HL-60 (cell line): ENCODE measurements at regions not wholly inside any gene's neighbourhood (a gene's known extent, or its start where the extent isn't known, plus 50 kb on each side); places are given as distances from the start of the nearest gene placed in this dataset.

Experiments
- DNase-seq, 2 experiments: peaks; one replicate each; pipeline ENCODE4 v3.0.0-alpha.2; 2010 to 2020; ENCODE audit warnings: low read depth in 1 of 2, low spot score in 1 of 2
- H3K27ac ChIP-seq: fragments of 250-450 bp; sonication (Bioruptor Pico); replicated peaks from 2 replicates; pipeline ENCODE4 v1.5.1; 2020; ENCODE audit warnings: mild to moderate bottlenecking, moderate library complexity
- H3K27me3 ChIP-seq: fragments of 250-450 bp; sonication (Bioruptor Pico); 2 replicates; pipeline ENCODE4 v1.5.1; 2021; ENCODE audit warnings: mild to moderate bottlenecking, moderate library complexity; ENCODE audit not compliant: insufficient read depth, poor library complexity, severe bottlenecking
- H3K4me3 ChIP-seq: replicated peaks from 2 replicates; pipeline ENCODE4 v1.5.1; 2011; ENCODE audit warnings: mild to moderate bottlenecking, control low read depth, low read length; ENCODE audit not compliant: insufficient read depth
- GABPA ChIP-seq: IDR thresholded peaks from 2 replicates; pipeline ENCODE4 v1.6.1; 2012; ENCODE audit warnings: low read depth
- POLR2AphosphoS5 ChIP-seq: IDR thresholded peaks from 2 replicates; pipeline ENCODE4 v1.6.1; 2012; ENCODE audit warnings: low read depth
- SPI1 ChIP-seq: IDR thresholded peaks from 2 replicates; pipeline ENCODE4 v1.6.1; 2012; ENCODE audit warnings: low read depth, mild to moderate bottlenecking, borderline replicate concordance
- TF ChIP-seq, protein P1 (sequence below): IDR thresholded peaks from 2 replicates; pipeline ENCODE4 v1.6.1; 2012; ENCODE audit warnings: low read depth; ENCODE audit not compliant: insufficient replicate concordance
- TF ChIP-seq, protein P2 (sequence below): IDR thresholded peaks from one replicate; pipeline ENCODE4 v1.5.1; 2011; ENCODE audit warnings: low read length, control low read depth, inconsistent platforms; ENCODE audit not compliant: insufficient read depth

DNA sequence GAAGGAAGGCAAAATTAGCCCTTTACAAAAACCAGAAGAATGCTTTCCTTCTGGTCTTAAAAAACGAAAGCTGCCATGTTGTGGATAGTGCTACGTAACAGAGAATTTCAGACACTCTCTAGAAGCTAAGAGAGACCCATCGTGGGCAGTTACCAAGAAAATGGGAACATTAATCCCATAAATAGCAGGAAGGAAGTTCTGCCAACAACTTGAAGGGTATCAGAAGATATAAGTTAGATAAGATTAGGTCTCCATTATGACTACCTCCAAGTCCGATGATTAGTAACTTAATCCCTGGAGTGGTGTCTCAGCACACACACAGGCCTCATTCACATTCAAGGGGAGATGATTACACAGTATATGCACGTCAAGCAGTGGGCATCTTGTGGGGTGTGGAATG, 115.7 kb upstream of the TRPC4 start:
- no peaks in the 10 kb centered on the region for H3K27me3 ChIP-seq
- TF ChIP-seq, protein P1, sequence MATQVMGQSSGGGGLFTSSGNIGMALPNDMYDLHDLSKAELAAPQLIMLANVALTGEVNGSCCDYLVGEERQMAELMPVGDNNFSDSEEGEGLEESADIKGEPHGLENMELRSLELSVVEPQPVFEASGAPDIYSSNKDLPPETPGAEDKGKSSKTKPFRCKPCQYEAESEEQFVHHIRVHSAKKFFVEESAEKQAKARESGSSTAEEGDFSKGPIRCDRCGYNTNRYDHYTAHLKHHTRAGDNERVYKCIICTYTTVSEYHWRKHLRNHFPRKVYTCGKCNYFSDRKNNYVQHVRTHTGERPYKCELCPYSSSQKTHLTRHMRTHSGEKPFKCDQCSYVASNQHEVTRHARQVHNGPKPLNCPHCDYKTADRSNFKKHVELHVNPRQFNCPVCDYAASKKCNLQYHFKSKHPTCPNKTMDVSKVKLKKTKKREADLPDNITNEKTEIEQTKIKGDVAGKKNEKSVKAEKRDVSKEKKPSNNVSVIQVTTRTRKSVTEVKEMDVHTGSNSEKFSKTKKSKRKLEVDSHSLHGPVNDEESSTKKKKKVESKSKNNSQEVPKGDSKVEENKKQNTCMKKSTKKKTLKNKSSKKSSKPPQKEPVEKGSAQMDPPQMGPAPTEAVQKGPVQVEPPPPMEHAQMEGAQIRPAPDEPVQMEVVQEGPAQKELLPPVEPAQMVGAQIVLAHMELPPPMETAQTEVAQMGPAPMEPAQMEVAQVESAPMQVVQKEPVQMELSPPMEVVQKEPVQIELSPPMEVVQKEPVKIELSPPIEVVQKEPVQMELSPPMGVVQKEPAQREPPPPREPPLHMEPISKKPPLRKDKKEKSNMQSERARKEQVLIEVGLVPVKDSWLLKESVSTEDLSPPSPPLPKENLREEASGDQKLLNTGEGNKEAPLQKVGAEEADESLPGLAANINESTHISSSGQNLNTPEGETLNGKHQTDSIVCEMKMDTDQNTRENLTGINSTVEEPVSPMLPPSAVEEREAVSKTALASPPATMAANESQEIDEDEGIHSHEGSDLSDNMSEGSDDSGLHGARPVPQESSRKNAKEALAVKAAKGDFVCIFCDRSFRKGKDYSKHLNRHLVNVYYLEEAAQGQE = no peak
- TF ChIP-seq SPI1 (no peak), POLR2AphosphoS5 (no peak), GABPA (no peak)
- TF ChIP-seq, protein P2, sequence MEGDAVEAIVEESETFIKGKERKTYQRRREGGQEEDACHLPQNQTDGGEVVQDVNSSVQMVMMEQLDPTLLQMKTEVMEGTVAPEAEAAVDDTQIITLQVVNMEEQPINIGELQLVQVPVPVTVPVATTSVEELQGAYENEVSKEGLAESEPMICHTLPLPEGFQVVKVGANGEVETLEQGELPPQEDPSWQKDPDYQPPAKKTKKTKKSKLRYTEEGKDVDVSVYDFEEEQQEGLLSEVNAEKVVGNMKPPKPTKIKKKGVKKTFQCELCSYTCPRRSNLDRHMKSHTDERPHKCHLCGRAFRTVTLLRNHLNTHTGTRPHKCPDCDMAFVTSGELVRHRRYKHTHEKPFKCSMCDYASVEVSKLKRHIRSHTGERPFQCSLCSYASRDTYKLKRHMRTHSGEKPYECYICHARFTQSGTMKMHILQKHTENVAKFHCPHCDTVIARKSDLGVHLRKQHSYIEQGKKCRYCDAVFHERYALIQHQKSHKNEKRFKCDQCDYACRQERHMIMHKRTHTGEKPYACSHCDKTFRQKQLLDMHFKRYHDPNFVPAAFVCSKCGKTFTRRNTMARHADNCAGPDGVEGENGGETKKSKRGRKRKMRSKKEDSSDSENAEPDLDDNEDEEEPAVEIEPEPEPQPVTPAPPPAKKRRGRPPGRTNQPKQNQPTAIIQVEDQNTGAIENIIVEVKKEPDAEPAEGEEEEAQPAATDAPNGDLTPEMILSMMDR = no peak
- H3K27ac ChIP-seq = no peak overlapping the region
- no peak for DNase-seq
- H3K4me3 ChIP-seq = no peak overlapping the region

DNA sequence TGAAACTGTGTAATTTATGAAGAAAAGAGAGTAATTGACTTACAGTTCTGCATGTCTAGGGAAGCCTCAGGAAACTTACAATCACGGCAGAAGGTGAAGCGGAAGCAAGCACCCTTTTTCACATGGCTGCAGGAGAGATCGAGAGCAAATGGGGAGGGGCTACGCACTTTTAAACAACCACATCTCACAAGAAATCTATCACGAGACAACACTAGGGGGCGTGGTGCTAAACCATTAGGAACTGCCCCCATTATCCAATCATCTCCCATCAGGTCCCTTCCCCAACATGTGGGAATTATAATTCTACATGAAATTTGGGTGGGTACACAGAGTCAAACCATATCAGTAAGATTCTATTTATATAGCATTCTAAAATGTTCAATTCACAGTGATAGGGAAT, 114.8 kb upstream of the TRPC4 start:
- TF ChIP-seq, protein P1 = no peak
- Histone ChIP-seq H3K27ac (no peak overlapping the region), H3K4me3 (no peak overlapping the region), H3K27me3 (no peaks in the 10 kb centered on the region)
- DNase-seq = no peak

- DNase-seq = no peak
- H3K27ac ChIP-seq = no peak overlapping the region
- H3K27me3 ChIP-seq = no peaks in the 10 kb centered on the region
- H3K4me3 ChIP-seq = no peak overlapping the region
- TF ChIP-seq GABPA = no peak
- TF ChIP-seq, protein P1 = no peak
- no peak for TF ChIP-seq POLR2AphosphoS5
- no peak for TF ChIP-seq SPI1
- TF ChIP-seq, protein P2 = no peak
These were observed 112.4 kb upstream of the TRPC4 start for GRCh38 chr13:37981932-37982331.

- no peak overlapping the region for H3K27ac ChIP-seq
- H3K27me3 ChIP-seq = peaks cover 2% of the 10 kb centered on the region
- no peak overlapping the region for H3K4me3 ChIP-seq
- no peak for TF ChIP-seq POLR2AphosphoS5
- TF ChIP-seq SPI1 = no peak
- TF ChIP-seq, protein P2 = no peak
- no peak for TF ChIP-seq GABPA
- TF ChIP-seq, protein P1 = no peak
- no peak for DNase-seq
These were observed 109.1 kb upstream of the TRPC4 start for GRCh38 chr13:37978680-37979079.
